ENCODE measurements at regions not wholly inside any gene's neighbourhood (a gene's known extent, or its start where the extent isn't known, plus 50 kb on each side); places are given as distances from the start of the nearest gene placed in this dataset.

DNA sequence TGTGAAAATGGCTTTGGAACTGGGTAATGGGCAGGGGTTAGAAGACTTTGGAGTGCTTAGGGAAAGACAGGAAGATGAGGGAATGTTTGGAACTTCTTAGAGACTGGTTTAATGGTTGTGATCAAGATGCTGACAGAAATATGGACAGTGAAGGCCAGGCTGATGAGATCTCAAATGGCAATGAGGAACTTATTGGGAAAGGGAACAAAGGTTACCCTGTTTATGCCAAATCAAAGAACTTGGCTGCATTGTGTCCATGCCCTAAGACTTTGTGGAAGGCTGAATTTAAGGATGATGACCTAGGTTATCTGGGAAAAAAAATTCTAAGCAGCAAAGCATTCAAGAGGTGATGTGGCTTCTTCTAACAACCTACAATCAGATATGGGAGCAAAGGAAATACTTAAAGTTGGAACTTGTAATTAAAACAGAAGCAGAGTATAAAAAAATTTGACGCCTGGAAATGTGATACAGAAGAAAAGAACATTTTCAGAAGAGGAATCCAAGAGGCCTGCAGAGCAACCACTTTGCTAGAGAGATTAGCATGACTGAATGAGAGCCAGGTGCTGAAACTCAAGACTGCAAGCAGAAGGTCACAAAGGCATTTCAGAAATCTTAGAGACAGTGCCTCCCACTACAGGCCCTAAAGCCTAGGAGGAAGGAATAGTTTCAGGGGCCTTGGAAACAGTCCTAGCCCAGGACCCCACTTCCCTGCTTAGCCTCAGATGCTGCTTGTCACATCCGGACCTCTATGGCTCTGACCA lies 65.6 kb upstream of the FLRT2 start:
- no peaks in the 10 kb centered on the region for H3K79me2 ChIP-seq (replicated peaks; ENCODE audit: insufficient read depth, low read length)
- no peak overlapping the region for H3K9ac ChIP-seq (ENCODE audit: low read length)
- TF ChIP-seq, protein P1, sequence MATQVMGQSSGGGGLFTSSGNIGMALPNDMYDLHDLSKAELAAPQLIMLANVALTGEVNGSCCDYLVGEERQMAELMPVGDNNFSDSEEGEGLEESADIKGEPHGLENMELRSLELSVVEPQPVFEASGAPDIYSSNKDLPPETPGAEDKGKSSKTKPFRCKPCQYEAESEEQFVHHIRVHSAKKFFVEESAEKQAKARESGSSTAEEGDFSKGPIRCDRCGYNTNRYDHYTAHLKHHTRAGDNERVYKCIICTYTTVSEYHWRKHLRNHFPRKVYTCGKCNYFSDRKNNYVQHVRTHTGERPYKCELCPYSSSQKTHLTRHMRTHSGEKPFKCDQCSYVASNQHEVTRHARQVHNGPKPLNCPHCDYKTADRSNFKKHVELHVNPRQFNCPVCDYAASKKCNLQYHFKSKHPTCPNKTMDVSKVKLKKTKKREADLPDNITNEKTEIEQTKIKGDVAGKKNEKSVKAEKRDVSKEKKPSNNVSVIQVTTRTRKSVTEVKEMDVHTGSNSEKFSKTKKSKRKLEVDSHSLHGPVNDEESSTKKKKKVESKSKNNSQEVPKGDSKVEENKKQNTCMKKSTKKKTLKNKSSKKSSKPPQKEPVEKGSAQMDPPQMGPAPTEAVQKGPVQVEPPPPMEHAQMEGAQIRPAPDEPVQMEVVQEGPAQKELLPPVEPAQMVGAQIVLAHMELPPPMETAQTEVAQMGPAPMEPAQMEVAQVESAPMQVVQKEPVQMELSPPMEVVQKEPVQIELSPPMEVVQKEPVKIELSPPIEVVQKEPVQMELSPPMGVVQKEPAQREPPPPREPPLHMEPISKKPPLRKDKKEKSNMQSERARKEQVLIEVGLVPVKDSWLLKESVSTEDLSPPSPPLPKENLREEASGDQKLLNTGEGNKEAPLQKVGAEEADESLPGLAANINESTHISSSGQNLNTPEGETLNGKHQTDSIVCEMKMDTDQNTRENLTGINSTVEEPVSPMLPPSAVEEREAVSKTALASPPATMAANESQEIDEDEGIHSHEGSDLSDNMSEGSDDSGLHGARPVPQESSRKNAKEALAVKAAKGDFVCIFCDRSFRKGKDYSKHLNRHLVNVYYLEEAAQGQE (IDR thresholded peaks at IDR 0.05; ENCODE audit: borderline replicate concordance) = no peak
- TF ChIP-seq, protein P2, sequence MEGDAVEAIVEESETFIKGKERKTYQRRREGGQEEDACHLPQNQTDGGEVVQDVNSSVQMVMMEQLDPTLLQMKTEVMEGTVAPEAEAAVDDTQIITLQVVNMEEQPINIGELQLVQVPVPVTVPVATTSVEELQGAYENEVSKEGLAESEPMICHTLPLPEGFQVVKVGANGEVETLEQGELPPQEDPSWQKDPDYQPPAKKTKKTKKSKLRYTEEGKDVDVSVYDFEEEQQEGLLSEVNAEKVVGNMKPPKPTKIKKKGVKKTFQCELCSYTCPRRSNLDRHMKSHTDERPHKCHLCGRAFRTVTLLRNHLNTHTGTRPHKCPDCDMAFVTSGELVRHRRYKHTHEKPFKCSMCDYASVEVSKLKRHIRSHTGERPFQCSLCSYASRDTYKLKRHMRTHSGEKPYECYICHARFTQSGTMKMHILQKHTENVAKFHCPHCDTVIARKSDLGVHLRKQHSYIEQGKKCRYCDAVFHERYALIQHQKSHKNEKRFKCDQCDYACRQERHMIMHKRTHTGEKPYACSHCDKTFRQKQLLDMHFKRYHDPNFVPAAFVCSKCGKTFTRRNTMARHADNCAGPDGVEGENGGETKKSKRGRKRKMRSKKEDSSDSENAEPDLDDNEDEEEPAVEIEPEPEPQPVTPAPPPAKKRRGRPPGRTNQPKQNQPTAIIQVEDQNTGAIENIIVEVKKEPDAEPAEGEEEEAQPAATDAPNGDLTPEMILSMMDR (IDR thresholded peaks at IDR 0.05; ENCODE audit: poor library complexity, severe bottlenecking) = no peak
- TF ChIP-seq EZH2 (IDR thresholded peaks at IDR 0.05; ENCODE audit: borderline replicate concordance, insufficient read depth, low read length, poor library complexity, severe bottlenecking) (no peak), POLR2AphosphoS5 (IDR thresholded peaks at IDR 0.05) (no peak), SMC3 (conservative IDR thresholded peaks at IDR 0.05; ENCODE audit: poor library complexity) (no peak), EP300 (conservative IDR thresholded peaks at IDR 0.05; ENCODE audit: poor library complexity, severe bottlenecking) (no peak), MXI1 (conservative IDR thresholded peaks at IDR 0.05; ENCODE audit: poor library complexity, severe bottlenecking) (no peak), TAF1 (IDR thresholded peaks at IDR 0.05; ENCODE audit: low read depth) (no peak), RAD21 (conservative IDR thresholded peaks at IDR 0.05) (no peak)
- H3K9me2 ChIP-seq (ENCODE audit: insufficient read depth, low read length) = no peaks in the 10 kb centered on the region
- no peaks in the 10 kb centered on the region for H3K27me3 ChIP-seq (ENCODE audit: insufficient read depth, low read depth, low read length)
- no peaks in the 10 kb centered on the region for H3K9me3 ChIP-seq (ENCODE audit: low read length)
- H3K36me3 ChIP-seq (ENCODE audit: insufficient read depth, low read length) = no peaks in the 10 kb centered on the region
- H3K4me3 ChIP-seq (ENCODE audit: low read length) = no peak overlapping the region
- H4K20me1 ChIP-seq (ENCODE audit: insufficient read depth) = no peaks in the 10 kb centered on the region
- no peak overlapping the region for H2AFZ ChIP-seq (ENCODE audit: low read depth, low read length)
- no peak overlapping the region for H3K4me2 ChIP-seq (ENCODE audit: low read length)
- no peaks in the 10 kb centered on the region for H3F3A ChIP-seq (ENCODE audit: insufficient read depth, low read length, poor library complexity, severe bottlenecking)
- H3K27ac ChIP-seq (ENCODE audit: low read length) = no peak overlapping the region

DNA sequence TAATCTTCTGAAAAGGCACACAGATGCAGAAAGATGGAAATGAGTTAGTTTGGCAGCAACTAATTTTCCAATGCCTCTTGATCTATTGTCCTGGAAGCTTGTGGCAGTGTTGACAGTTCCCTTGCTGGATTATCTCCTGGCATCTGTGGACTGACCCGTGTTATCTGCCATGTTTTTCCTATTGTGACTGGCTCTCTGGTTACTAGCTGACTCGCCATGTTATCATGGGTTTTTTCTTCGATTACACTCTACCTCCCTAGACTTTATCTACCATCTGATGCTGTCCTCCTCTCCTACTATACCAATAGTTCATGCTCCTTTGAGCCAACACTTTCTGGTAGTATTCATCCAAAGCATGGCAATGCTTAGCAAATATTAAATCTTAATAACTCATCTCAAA lies 63.3 kb upstream of the FLRT2 start:
- no peak for TF ChIP-seq MXI1 (conservative IDR thresholded peaks at IDR 0.05; ENCODE audit: poor library complexity, severe bottlenecking)
- no peak for TF ChIP-seq POLR2AphosphoS5 (IDR thresholded peaks at IDR 0.05)
- TF ChIP-seq, protein P2 (IDR thresholded peaks at IDR 0.05; ENCODE audit: poor library complexity, severe bottlenecking) = no peak
- no peak for TF ChIP-seq EZH2 (IDR thresholded peaks at IDR 0.05; ENCODE audit: borderline replicate concordance, insufficient read depth, low read length, poor library complexity, severe bottlenecking)
- TF ChIP-seq TAF1 (IDR thresholded peaks at IDR 0.05; ENCODE audit: low read depth) = no peak
- no peak for TF ChIP-seq EP300 (conservative IDR thresholded peaks at IDR 0.05; ENCODE audit: poor library complexity, severe bottlenecking)
- no peak for TF ChIP-seq SMC3 (conservative IDR thresholded peaks at IDR 0.05; ENCODE audit: poor library complexity)
- TF ChIP-seq RAD21 (conservative IDR thresholded peaks at IDR 0.05) = no peak
- TF ChIP-seq, protein P1 (IDR thresholded peaks at IDR 0.05; ENCODE audit: borderline replicate concordance) = no peak

More for the DNA sequence above, 63.3 kb upstream of the FLRT2 start:
- Histone ChIP-seq H3K4me3 (ENCODE audit: low read length) (no peak overlapping the region), H3F3A (ENCODE audit: insufficient read depth, low read length, poor library complexity, severe bottlenecking) (no peaks in the 10 kb centered on the region), H2AFZ (ENCODE audit: low read depth, low read length) (no peak overlapping the region), H3K27me3 (ENCODE audit: insufficient read depth, low read depth, low read length) (no peaks in the 10 kb centered on the region), H3K9me3 (ENCODE audit: low read length) (no peaks in the 10 kb centered on the region), H3K79me2 (replicated peaks; ENCODE audit: insufficient read depth, low read length) (no peaks in the 10 kb centered on the region), H4K20me1 (ENCODE audit: insufficient read depth) (no peaks in the 10 kb centered on the region), H3K4me2 (ENCODE audit: low read length) (no peak overlapping the region), H3K27ac (ENCODE audit: low read length) (no peak overlapping the region), H3K9me2 (ENCODE audit: insufficient read depth, low read length) (no peaks in the 10 kb centered on the region), H3K36me3 (ENCODE audit: insufficient read depth, low read length) (no peaks in the 10 kb centered on the region), H3K9ac (ENCODE audit: low read length) (no peak overlapping the region)
